ENCODE measurements at regions not wholly inside any gene's neighbourhood (a gene's known extent, or its start where the extent isn't known, plus 50 kb on each side); places are given as distances from the start of the nearest gene placed in this dataset.

- no peaks in the 10 kb centered on the region for H3K9me3 Mint-ChIP-seq
- no peak overlapping the region for H3K4me3 Mint-ChIP-seq
- H3K27ac Mint-ChIP-seq, result no peak overlapping the region
- H3K4me1 Mint-ChIP-seq (ENCODE audit: unreplicated experiment), result no peaks in the 10 kb centered on the region
- H3K36me3 Mint-ChIP-seq, result no peaks in the 10 kb centered on the region
- no peaks in the 10 kb centered on the region for H3K27me3 Mint-ChIP-seq
- TF ChIP-seq CTCF (conservative IDR thresholded peaks at IDR 0.05), result no peak
- no peak for DNase-seq (ENCODE audit: extremely low spot score, unreplicated experiment)
Observed at GRCh38 chr5:98454407-98454806, 319.1 kb upstream of the RGMB start.

GRCh38 chr5:98454904-98455303, 318.6 kb upstream of the RGMB start:
- Mint-ChIP-seq H3K4me3 (no peak overlapping the region), H3K27me3 (no peaks in the 10 kb centered on the region), H3K9me3 (no peaks in the 10 kb centered on the region), H3K36me3 (no peaks in the 10 kb centered on the region), H3K4me1 (ENCODE audit: unreplicated experiment) (no peaks in the 10 kb centered on the region), H3K27ac (no peak overlapping the region)
- no peak for TF ChIP-seq CTCF (conservative IDR thresholded peaks at IDR 0.05)
- DNase-seq (ENCODE audit: extremely low spot score, unreplicated experiment), result no peak

- H3K27me3 Mint-ChIP-seq, result no peaks in the 10 kb centered on the region
- no peaks in the 10 kb centered on the region for H3K9me3 Mint-ChIP-seq
- no peak for TF ChIP-seq CTCF (conservative IDR thresholded peaks at IDR 0.05)
- H3K4me3 Mint-ChIP-seq, result no peak overlapping the region
- no peaks in the 10 kb centered on the region for H3K36me3 Mint-ChIP-seq
- H3K27ac Mint-ChIP-seq, result no peak overlapping the region
- H3K4me1 Mint-ChIP-seq (ENCODE audit: unreplicated experiment), result no peaks in the 10 kb centered on the region
- DNase-seq (ENCODE audit: extremely low spot score, unreplicated experiment), result no peak
Observed at GRCh38 chr5:98455665-98456064, 317.8 kb upstream of the RGMB start.

- H3K27me3 Mint-ChIP-seq, result no peaks in the 10 kb centered on the region
- H3K36me3 Mint-ChIP-seq, result no peaks in the 10 kb centered on the region
- H3K4me3 Mint-ChIP-seq, result no peak overlapping the region
- no peaks in the 10 kb centered on the region for H3K9me3 Mint-ChIP-seq
- no peak for TF ChIP-seq CTCF (conservative IDR thresholded peaks at IDR 0.05)
- H3K27ac Mint-ChIP-seq, result no peak overlapping the region
- DNase-seq (ENCODE audit: extremely low spot score, unreplicated experiment), result no peak
- H3K4me1 Mint-ChIP-seq (ENCODE audit: unreplicated experiment), result no peaks in the 10 kb centered on the region
Observed at GRCh38 chr5:98458004-98458403, 315.5 kb upstream of the RGMB start.

- H3K4me3 Mint-ChIP-seq, result no peak overlapping the region
- no peak overlapping the region for H3K27ac Mint-ChIP-seq
- H3K9me3 Mint-ChIP-seq, result peaks cover 3% of the 10 kb centered on the region
- DNase-seq (ENCODE audit: extremely low spot score, unreplicated experiment), result no peak
- H3K36me3 Mint-ChIP-seq, result no peaks in the 10 kb centered on the region
- no peaks in the 10 kb centered on the region for H3K27me3 Mint-ChIP-seq
- H3K4me1 Mint-ChIP-seq (ENCODE audit: unreplicated experiment), result no peaks in the 10 kb centered on the region
- no peak for TF ChIP-seq CTCF (conservative IDR thresholded peaks at IDR 0.05)
Observed at GRCh38 chr5:98458726-98459125, 314.7 kb upstream of the RGMB start.

- TF ChIP-seq CTCF (conservative IDR thresholded peaks at IDR 0.05), result no peak
- Mint-ChIP-seq H3K36me3 (no peaks in the 10 kb centered on the region), H3K4me1 (ENCODE audit: unreplicated experiment) (no peaks in the 10 kb centered on the region), H3K9me3 (peaks cover 5% of the 10 kb centered on the region), H3K27me3 (no peaks in the 10 kb centered on the region), H3K27ac (no peak overlapping the region), H3K4me3 (no peak overlapping the region)
- no peak for DNase-seq (ENCODE audit: extremely low spot score, unreplicated experiment)
Observed at GRCh38 chr5:98460536-98460935, 312.9 kb upstream of the RGMB start.
